Lower lobe of right lung (tissue), 2 donors: ENCODE measurements at regions not wholly inside any gene's neighbourhood (a gene's known extent, or its start where the extent isn't known, plus 50 kb on each side); places are given as distances from the start of the nearest gene placed in this dataset.

Experiments used
- ATAC-seq, 2 donors: fragments of 200-7000 bp; cut with Tn5 transposase; one replicate each; pipeline ENCODE4 v1.9.1; 2020 to 2022; ENCODE audit warnings: mild to moderate bottlenecking in 2 of 2, moderate library complexity in 2 of 2
- DNase-seq: peaks from one replicate; pipeline ENCODE4 v3.0.0-alpha.2; 2020
- H3K27ac ChIP-seq: fragments of 200-600 bp; one replicate; pipeline ENCODE4 v1.8.0; 2022
- H3K27me3 ChIP-seq: fragments of 200-600 bp; one replicate; pipeline ENCODE4 v1.8.0; 2022; ENCODE audit warnings: low read depth
- H3K36me3 ChIP-seq: fragments of 200-600 bp; one replicate; pipeline ENCODE4 v1.8.0; 2022; ENCODE audit warnings: mild to moderate bottlenecking
- H3K4me1 ChIP-seq: fragments of 200-600 bp; one replicate; pipeline ENCODE4 v1.8.0; 2022
- H3K4me3 ChIP-seq: fragments of 200-600 bp; one replicate; pipeline ENCODE4 v1.8.0; 2022; ENCODE audit warnings: mild to moderate bottlenecking
- H3K9me3 ChIP-seq: fragments of 200-600 bp; one replicate; pipeline ENCODE4 v1.8.0; 2022
- intact Hi-C: fragments of 100-400 bp; cut with DNase I; formaldehyde crosslinking; loops from one replicate; pipeline ENCODE4 v1.11.0; 2022
- TF ChIP-seq, protein P1 (sequence below): fragments of 200-600 bp; IDR thresholded peaks from one replicate; pipeline ENCODE4 v1.8.0; 2022; ENCODE audit warnings: antibody characterized with exemption, mild to moderate bottlenecking
- donor health status: DM: no; HTN: yes; CAD: no; lungs with severe emphysema.

DNA sequence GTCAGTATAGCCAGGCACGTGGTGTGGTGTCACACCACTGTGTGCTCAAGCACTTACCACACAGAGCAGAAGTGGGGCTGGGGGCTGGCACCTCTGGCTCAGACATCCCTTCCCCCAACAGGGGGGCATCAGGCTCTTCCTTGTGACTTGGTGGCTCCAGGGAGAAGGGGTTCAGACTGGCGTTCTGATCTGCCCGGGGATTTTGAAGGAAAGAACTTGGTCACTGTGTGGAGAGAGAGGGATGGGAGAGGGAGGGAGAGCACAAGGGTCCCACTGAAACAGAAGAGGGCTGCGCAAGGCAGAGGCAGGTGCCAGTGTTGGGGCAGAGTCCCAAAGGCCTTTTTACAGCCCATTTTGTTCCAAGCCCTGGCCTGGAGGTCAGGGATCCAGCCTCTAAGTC, 109.7 kb upstream of the ALDH1B1 start:
- Histone ChIP-seq H3K36me3 (no peaks in the 10 kb centered on the region), H3K27me3 (no peaks in the 10 kb centered on the region), H3K4me3 (no peak overlapping the region), H3K27ac (no peak overlapping the region), H3K9me3 (no peaks in the 10 kb centered on the region), H3K4me1 (no peaks in the 10 kb centered on the region)
- no peak for DNase-seq
- ATAC-seq, result no peak
- TF ChIP-seq, protein P1, sequence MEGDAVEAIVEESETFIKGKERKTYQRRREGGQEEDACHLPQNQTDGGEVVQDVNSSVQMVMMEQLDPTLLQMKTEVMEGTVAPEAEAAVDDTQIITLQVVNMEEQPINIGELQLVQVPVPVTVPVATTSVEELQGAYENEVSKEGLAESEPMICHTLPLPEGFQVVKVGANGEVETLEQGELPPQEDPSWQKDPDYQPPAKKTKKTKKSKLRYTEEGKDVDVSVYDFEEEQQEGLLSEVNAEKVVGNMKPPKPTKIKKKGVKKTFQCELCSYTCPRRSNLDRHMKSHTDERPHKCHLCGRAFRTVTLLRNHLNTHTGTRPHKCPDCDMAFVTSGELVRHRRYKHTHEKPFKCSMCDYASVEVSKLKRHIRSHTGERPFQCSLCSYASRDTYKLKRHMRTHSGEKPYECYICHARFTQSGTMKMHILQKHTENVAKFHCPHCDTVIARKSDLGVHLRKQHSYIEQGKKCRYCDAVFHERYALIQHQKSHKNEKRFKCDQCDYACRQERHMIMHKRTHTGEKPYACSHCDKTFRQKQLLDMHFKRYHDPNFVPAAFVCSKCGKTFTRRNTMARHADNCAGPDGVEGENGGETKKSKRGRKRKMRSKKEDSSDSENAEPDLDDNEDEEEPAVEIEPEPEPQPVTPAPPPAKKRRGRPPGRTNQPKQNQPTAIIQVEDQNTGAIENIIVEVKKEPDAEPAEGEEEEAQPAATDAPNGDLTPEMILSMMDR, result no peak
- intact Hi-C loops, result no loop called here

DNA sequence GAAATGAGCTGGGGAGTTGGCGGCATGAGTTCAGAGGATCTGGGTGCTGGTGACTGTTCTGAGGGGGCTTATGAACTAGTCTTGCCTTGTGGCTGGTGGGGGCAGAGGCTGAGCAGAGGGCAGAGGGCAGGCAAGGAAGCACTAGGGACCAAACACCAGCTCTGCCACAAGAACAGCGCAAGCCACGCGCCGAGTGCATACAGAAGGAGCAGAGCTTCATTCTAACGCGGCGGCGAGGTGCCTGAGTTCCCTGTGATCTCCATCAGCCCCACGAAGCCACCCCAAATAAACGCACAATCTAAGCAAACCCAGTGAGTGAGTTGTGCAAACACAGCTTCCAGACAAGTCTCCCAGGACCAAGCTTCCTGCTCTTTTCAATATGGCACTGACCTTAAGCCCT, 110.6 kb upstream of the ALDH1B1 start:
- Histone ChIP-seq H3K36me3 (no peaks in the 10 kb centered on the region), H3K27me3 (no peaks in the 10 kb centered on the region), H3K27ac (no peak overlapping the region), H3K9me3 (no peaks in the 10 kb centered on the region), H3K4me3 (no peak overlapping the region), H3K4me1 (no peaks in the 10 kb centered on the region)
- ATAC-seq (no peak), DNase-seq (no peak)
- TF ChIP-seq, protein P1, result no peak
- intact Hi-C loops, result no loop called here

DNA sequence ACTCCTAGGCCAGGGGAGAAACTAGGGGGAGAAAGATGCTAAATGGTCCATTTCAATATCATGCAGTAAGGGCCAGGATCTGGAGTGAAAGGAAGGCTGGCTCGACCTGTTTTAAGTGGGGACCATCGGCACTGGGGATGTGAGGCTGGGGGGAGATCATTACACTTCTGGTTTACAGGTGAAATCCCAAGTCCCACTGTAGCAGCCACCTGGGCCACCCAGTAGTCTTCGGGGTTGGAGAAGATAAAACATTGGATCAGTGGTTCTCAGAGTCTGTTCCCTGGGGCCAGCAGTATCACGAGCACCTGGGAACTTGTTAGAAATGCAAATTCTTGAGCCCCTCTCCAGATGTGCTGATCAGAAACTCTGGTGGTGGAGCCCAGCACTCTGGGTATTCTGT, 111.3 kb upstream of the ALDH1B1 start:
- ATAC-seq (no peak), DNase-seq (no peak)
- Histone ChIP-seq H3K27me3 (no peaks in the 10 kb centered on the region), H3K4me3 (no peak overlapping the region), H3K9me3 (no peaks in the 10 kb centered on the region), H3K4me1 (no peaks in the 10 kb centered on the region), H3K27ac (no peak overlapping the region), H3K36me3 (no peaks in the 10 kb centered on the region)
- TF ChIP-seq, protein P1, result no peak
- intact Hi-C loops, result no loop called here

DNA sequence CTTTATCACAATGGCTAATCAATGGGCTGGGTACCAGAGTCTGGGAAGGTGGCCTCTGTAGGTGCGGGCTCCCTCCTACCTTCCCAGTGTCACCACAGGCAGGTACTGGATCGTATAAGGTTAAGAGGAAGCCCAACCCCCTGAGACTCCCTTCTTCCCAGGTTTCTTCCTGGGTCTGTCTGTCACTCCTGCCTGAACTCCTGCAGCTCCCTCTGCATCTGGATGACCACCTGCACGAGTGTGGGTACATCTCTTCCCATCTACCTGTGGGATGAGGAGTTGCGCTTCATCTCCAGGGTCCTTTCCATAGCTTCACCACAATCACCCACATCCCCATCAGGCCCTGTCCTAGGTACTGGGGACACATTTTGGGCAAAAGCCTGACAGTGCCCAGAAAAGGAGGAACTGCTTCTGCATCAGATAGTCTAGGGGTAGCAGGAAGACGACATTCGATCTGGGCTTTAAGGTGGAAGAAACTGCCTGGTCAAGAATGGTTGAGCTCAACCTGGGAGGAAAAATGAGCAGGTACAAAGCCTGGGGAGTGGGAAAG, 112.2 kb upstream of the ALDH1B1 start:
- Histone ChIP-seq H3K27me3 (no peaks in the 10 kb centered on the region), H3K4me1 (no peaks in the 10 kb centered on the region), H3K4me3 (no peak overlapping the region), H3K36me3 (no peaks in the 10 kb centered on the region), H3K9me3 (no peaks in the 10 kb centered on the region), H3K27ac (no peak overlapping the region)
- intact Hi-C loops, result no loop called here
- TF ChIP-seq, protein P1, result no peak
- ATAC-seq (no peak), DNase-seq (no peak)

DNA sequence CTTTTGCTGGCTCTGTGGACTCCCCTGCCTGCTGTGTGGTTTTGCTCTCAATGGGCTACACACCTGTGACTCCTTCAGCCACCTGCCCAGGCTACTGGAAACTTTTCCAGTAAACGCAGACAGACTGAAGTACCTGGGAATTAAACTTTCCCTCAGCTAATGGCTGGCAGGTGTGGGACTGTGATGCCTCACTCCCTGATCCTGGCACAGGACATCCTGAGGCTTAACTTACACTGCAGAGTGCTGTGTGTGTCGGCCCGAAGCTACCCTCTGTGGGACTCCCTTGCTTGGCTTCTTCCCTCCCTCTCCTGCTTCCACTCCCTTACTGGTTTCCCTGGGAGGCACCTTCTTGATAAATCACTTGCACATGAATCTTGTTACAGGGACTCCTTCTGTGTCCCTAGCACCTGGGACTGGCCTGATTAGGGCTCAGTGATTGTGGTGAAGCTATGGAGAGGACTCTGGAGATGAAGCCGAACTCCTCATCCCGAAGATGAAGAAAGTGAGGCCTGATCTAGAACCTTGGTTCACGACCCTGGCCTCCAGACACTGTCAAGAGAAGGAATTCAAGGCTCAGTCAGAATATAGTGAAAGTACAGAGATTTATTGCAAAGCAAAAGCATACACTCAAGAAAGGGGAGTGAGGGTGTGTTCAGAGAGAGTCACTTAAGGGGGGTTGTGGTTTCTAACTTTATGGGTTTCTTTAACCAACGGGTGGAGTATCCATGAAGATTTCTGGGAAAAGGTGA, 113.4 kb upstream of the ALDH1B1 start:
- Histone ChIP-seq H3K27me3 (no peaks in the 10 kb centered on the region), H3K27ac (no peak overlapping the region), H3K4me1 (no peaks in the 10 kb centered on the region), H3K36me3 (no peaks in the 10 kb centered on the region), H3K4me3 (no peak overlapping the region), H3K9me3 (no peaks in the 10 kb centered on the region)
- ATAC-seq (no peak), DNase-seq (no peak)
- intact Hi-C loops, result no loop called here
- TF ChIP-seq, protein P1, result no peak
